Neural progenitor cell (in vitro differentiated cells): ENCODE measurements at regions not wholly inside any gene's neighbourhood (a gene's known extent, or its start where the extent isn't known, plus 50 kb on each side); places are given as distances from the start of the nearest gene placed in this dataset.
"Not testable (repeated sequence)": the region's sequence is repeated elsewhere in the genome, so short reads cannot be mapped to it uniquely, and the experiment has no call there.

Experiments
- CTCF ChIP-seq: fragments of 200-600 bp; sonication (generic); IDR thresholded peaks from 2 replicates; pipeline ENCODE4 v1.5.1; 2017; ENCODE audit warnings: antibody characterized with exemption, mild to moderate bottlenecking
- EZH2 ChIP-seq: fragments of 200-600 bp; sonication (generic); IDR thresholded peaks from 2 replicates; pipeline ENCODE4 v1.6.1; 2017; ENCODE audit warnings: antibody characterized with exemption, mild to moderate bottlenecking, moderate library complexity
- EZH2phosphoT487 ChIP-seq: fragments of 200-600 bp; sonication (generic); IDR thresholded peaks from 2 replicates; pipeline ENCODE4 v1.6.1; 2017; ENCODE audit warnings: antibody characterized with exemption

DNA sequence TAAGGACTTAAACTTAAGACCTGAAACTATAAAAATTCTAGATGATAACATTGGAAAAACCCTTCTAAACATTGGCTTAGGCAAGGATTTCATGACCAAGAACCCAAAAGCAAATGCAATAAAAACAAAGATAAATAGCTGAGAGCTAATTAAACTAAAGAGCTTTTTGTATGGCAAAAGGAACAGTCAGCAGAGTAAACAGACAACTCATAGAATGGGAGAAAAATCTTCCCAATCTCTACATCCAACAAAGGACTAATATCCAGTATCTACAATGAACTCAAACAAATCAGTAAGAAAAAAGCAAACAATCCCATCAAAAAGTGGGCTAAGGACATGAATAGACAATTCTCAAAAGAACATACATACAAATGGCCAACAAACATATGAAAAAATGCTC lies 316.1 kb downstream of the HGF start:
- not testable (repeated sequence) for TF ChIP-seq CTCF, EZH2, EZH2phosphoT487
